GM12878 (cell line): ENCODE measurements at regions not wholly inside any gene's neighbourhood (a gene's known extent, or its start where the extent isn't known, plus 50 kb on each side); places are given as distances from the start of the nearest gene placed in this dataset.

Experiments used
- ATAC-seq: fragments of 200-7000 bp; cut with Tn5 transposase; 3 replicates; pipeline ENCODE4 v1.9.1; 2020; ENCODE audit warnings: mild to moderate bottlenecking, moderate library complexity
- BruUV-seq: library from RNA; stranded (reverse); fragments of 400-500 nt; replicated peaks from 2 replicates; lab custom pipeline; 2021; lab: Mats Ljungman, UMichigan
- CTCF ChIA-PET: fragments of 300-600 bp; sonication (Branson Sonifier 250); formaldehyde crosslinking; extraction: SDS; loops from one replicate; lab custom pipeline; 2021; ENCODE audit warnings: inconsistent platforms; lab: Yijun Ruan, JAX
- POLR2A ChIA-PET: fragments of 350-600 bp; formaldehyde crosslinking; extraction: SDS; loops from one replicate; lab custom pipeline; 2021; ENCODE audit warnings: inconsistent platforms; lab: Charles Lee
- RAD21 ChIA-PET: fragments of 300-600 bp; sonication (Branson Sonifier 250); formaldehyde crosslinking; loops from one replicate; lab custom pipeline; 2023; ENCODE audit warnings: antibody characterized with exemption; ENCODE audit not compliant: unreplicated experiment; lab: Charles Lee
- SMC1A ChIA-PET: fragments of 300-600 bp; sonication (Branson Sonifier 250); formaldehyde crosslinking; loops from one replicate; lab custom pipeline; 2023; ENCODE audit not compliant: unreplicated experiment, uncharacterized antibody; lab: Charles Lee
- DNase-seq: peaks from one replicate; pipeline ENCODE4 v3.0.0-alpha.2; 2011; ENCODE audit warnings: low read depth, low spot score
- FAIRE-seq: peaks from 3 replicates; lab custom pipeline; 2011; peaks lifted over from hg19 to GRCh38; lab: Jason Lieb, UNC
- H2AFZ ChIP-seq: 2 replicates; pipeline ENCODE4 v1.6.0; 2011; ENCODE audit warnings: low read depth, low read length, control low read depth; ENCODE audit not compliant: control insufficient read depth
- H3K27ac ChIP-seq: 2 replicates; pipeline ENCODE4 v1.5.1; 2011; ENCODE audit warnings: control low read depth; ENCODE audit not compliant: control insufficient read depth, insufficient read depth
- H3K27me3 ChIP-seq, 2 experiments: replicated peaks in 1 of 2; 2 replicates each; pipeline versions ENCODE4 v1.6.0 to v1.6.1; 2011; ENCODE audit warnings: low read length in 1 of 2; ENCODE audit not compliant: control insufficient read depth in 2 of 2, insufficient read depth in 2 of 2
- H3K36me3 ChIP-seq, 2 experiments: 2 replicates each; pipeline ENCODE4 v1.5.1; 2011; ENCODE audit warnings: low read length in 1 of 2; ENCODE audit not compliant: control insufficient read depth in 2 of 2, insufficient read depth in 2 of 2
- H3K4me1 ChIP-seq: 2 replicates; pipeline ENCODE4 v1.6.1; 2011; ENCODE audit warnings: mild to moderate bottlenecking, low read length, moderate library complexity, mixed read lengths; ENCODE audit not compliant: control insufficient read depth, insufficient read depth
- H3K4me2 ChIP-seq: 2 replicates; pipeline ENCODE4 v1.6.0; 2011; ENCODE audit warnings: control low read depth; ENCODE audit not compliant: control insufficient read depth, insufficient read depth
- H3K4me3 ChIP-seq: fragments of 200-600 bp; sonication (generic); 2 replicates; pipeline ENCODE4 v1.5.1; 2016
- H3K79me2 ChIP-seq: 2 replicates; pipeline ENCODE4 v1.6.0; 2011; ENCODE audit warnings: low read length; ENCODE audit not compliant: control insufficient read depth, insufficient read depth
- H3K9ac ChIP-seq: 2 replicates; pipeline ENCODE4 v1.8.0; 2011; ENCODE audit warnings: low read length, control low read depth, mixed read lengths; ENCODE audit not compliant: control insufficient read depth, insufficient read depth
- H3K9me3 ChIP-seq: replicated peaks from 3 replicates; pipeline ENCODE4 v1.5.1; 2011; ENCODE audit warnings: mild to moderate bottlenecking, low read length; ENCODE audit not compliant: control insufficient read depth, insufficient read depth
- H4K20me1 ChIP-seq: 2 replicates; pipeline ENCODE4 v1.6.0; 2011; ENCODE audit not compliant: control insufficient read depth, insufficient read depth
- BCL11A ChIP-seq: IDR thresholded peaks from 2 replicates; pipeline ENCODE4 v1.6.1; 2011; ENCODE audit warnings: low read depth, low read length
- ESRRA ChIP-seq: IDR thresholded peaks from 2 replicates; pipeline ENCODE4 v1.6.1; 2012; ENCODE audit warnings: mild to moderate bottlenecking, low read length, improper control_type of control experiment
- KAT2A ChIP-seq: conservative IDR thresholded peaks from 2 replicates; pipeline ENCODE4 v1.6.1; 2011; ENCODE audit warnings: low read depth, low read length; ENCODE audit not compliant: control insufficient read depth
- KLF5 ChIP-seq: fragments of 450-650 bp; IDR thresholded peaks from 2 replicates; pipeline ENCODE4 v1.6.1; 2014; ENCODE audit warnings: mild to moderate bottlenecking; ENCODE audit not compliant: partially characterized antibody
- MTA2 ChIP-seq: fragments of 450-650 bp; IDR thresholded peaks from 2 replicates; pipeline ENCODE4 v1.6.1; 2016; ENCODE audit warnings: low read depth, mild to moderate bottlenecking, moderate library complexity
- MYB ChIP-seq: fragments of 150-350 bp; IDR thresholded peaks from 2 replicates; pipeline ENCODE4 v1.6.1; 2014; ENCODE audit warnings: mild to moderate bottlenecking, low read depth, low read length, borderline replicate concordance
- PRDM15 ChIP-seq: fragments of 450-650 bp; formaldehyde crosslinking; IDR thresholded peaks from 2 replicates; pipeline ENCODE4 v1.4.0; 2020; ENCODE audit warnings: mild to moderate bottlenecking, moderate library complexity
- SIX5 ChIP-seq: IDR thresholded peaks from 2 replicates; pipeline ENCODE4 v1.6.1; 2011; ENCODE audit warnings: mild to moderate bottlenecking, low read depth, low read length, moderate library complexity; ENCODE audit not compliant: severe bottlenecking
- ZNF24 ChIP-seq: fragments of 450-650 bp; IDR thresholded peaks from 2 replicates; pipeline ENCODE4 v1.6.1; 2017; ENCODE audit warnings: antibody characterized with exemption, mild to moderate bottlenecking
- WGBS: methylation state at CpG from one replicate; pipeline ENCODE4 v1.1.6; 2016; ENCODE audit warnings: low lambda C conversion rate; ENCODE audit not compliant: insufficient replicate concordance, insufficient coverage; ENCODE audit errors: missing lambda C conversion rate; 5-methylcytosine and 5-hydroxymethylcytosine counted together
- in situ Hi-C: fragments of 300-500 bp; cut with MboI; formaldehyde crosslinking; loops from 9 replicates; pipeline ENCODE4 v1.14.3; 2018; ENCODE audit warnings: mixed read lengths
- intact Hi-C: fragments of 100-400 bp; cut with micrococcal nuclease; formaldehyde crosslinking; loops from one replicate; pipeline ENCODE4 v1.14.2; 2022; ENCODE audit not compliant: unreplicated experiment
- TF ChIP-seq, protein P1 (sequence below): fragments of 450-650 bp; IDR thresholded peaks from 2 replicates; pipeline ENCODE4 v1.6.1; 2017; ENCODE audit warnings: borderline replicate concordance
- TF ChIP-seq, protein P2 (sequence below): IDR thresholded peaks from 2 replicates; pipeline ENCODE4 v1.6.1; 2011; ENCODE audit warnings: low read depth, mild to moderate bottlenecking, low read length, moderate library complexity, borderline replicate concordance; ENCODE audit errors: extremely low read depth
- TF ChIP-seq, protein P3 (sequence below): IDR thresholded peaks from 2 replicates; pipeline ENCODE4 v1.6.1; 2012; ENCODE audit warnings: low read depth, low read length, improper control_type of control experiment

GRCh38 chr2:16385341-16385740, 280.3 kb downstream of the CYRIA start (continued):
- TF ChIP-seq PRDM15: no peak
- TF ChIP-seq, protein P1, sequence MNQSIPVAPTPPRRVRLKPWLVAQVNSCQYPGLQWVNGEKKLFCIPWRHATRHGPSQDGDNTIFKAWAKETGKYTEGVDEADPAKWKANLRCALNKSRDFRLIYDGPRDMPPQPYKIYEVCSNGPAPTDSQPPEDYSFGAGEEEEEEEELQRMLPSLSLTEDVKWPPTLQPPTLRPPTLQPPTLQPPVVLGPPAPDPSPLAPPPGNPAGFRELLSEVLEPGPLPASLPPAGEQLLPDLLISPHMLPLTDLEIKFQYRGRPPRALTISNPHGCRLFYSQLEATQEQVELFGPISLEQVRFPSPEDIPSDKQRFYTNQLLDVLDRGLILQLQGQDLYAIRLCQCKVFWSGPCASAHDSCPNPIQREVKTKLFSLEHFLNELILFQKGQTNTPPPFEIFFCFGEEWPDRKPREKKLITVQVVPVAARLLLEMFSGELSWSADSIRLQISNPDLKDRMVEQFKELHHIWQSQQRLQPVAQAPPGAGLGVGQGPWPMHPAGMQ: no peak

DNA sequence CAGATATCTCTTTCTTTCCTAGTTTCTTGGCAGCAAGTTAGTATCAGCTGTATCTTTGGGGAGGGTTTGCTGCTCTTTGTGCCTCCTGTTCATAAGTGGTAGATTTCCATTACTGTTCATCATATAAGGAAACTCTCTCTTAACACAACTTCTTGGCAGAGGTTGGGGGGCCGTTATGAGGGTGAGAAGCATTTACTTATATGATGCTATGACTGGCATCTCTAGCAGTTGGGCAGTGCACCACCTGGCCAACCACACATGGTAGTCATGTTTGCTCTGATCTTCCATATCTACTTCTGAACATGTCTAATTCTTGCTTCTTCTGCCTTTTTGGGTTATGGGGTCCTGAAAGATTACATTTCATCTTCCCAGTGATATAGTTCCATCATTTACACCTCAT, 282.2 kb downstream of the CYRIA start:
- intact Hi-C loops (no loop called here), in situ Hi-C loops (no loop called here)
- Histone ChIP-seq H3K36me3 (no peaks in the 10 kb centered on the region), H3K4me2 (no peak overlapping the region), H3K27me3 (no peaks in the 10 kb centered on the region), H3K9ac (no peak overlapping the region), H3K9me3 (no peaks in the 10 kb centered on the region), H2AFZ (no peak overlapping the region), H3K4me1 (no peaks in the 10 kb centered on the region), H3K79me2 (no peaks in the 10 kb centered on the region), H3K27ac (no peak overlapping the region), H3K4me3 (no peak overlapping the region), H4K20me1 (no peaks in the 10 kb centered on the region)
- TF ChIP-seq, protein P2, sequence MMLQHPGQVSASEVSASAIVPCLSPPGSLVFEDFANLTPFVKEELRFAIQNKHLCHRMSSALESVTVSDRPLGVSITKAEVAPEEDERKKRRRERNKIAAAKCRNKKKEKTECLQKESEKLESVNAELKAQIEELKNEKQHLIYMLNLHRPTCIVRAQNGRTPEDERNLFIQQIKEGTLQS: no peak
- TF ChIP-seq ZNF24 (no peak), KAT2A (no peak), KLF5 (no peak), SIX5 (no peak), MTA2 (no peak), BCL11A (no peak), ESRRA (no peak), MYB (no peak)
- TF ChIP-seq, protein P3, sequence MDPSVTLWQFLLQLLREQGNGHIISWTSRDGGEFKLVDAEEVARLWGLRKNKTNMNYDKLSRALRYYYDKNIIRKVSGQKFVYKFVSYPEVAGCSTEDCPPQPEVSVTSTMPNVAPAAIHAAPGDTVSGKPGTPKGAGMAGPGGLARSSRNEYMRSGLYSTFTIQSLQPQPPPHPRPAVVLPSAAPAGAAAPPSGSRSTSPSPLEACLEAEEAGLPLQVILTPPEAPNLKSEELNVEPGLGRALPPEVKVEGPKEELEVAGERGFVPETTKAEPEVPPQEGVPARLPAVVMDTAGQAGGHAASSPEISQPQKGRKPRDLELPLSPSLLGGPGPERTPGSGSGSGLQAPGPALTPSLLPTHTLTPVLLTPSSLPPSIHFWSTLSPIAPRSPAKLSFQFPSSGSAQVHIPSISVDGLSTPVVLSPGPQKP: no peak
- CTCF ChIA-PET: no interaction called here
- RAD21 ChIA-PET: no interaction called here
- 0% methylated on average over 1 of the region's 1 CpG for WGBS
- BruUV-seq: no TSS peak
- no peak for ATAC-seq
- POLR2A ChIA-PET: no interaction called here
- no peak for DNase-seq
- no peak for FAIRE-seq
- SMC1A ChIA-PET: no interaction called here
